Muscle layer of duodenum (tissue), 2 donors: ENCODE measurements at regions not wholly inside any gene's neighbourhood (a gene's known extent, or its start where the extent isn't known, plus 50 kb on each side); places are given as distances from the start of the nearest gene placed in this dataset.

Experiments
- H3K27ac ChIP-seq: one replicate; pipeline ENCODE4 v1.7.0; 2013; ENCODE audit warnings: mild to moderate bottlenecking, low read length
- H3K27me3 ChIP-seq: one replicate; pipeline ENCODE4 v1.7.0; 2013; ENCODE audit warnings: low read depth, mild to moderate bottlenecking, control low read depth, low read length
- H3K36me3 ChIP-seq, 2 donors: one replicate each; pipeline ENCODE4 v1.7.0; 2013; ENCODE audit warnings: low read length in 2 of 2, control low read depth in 1 of 2, mild to moderate bottlenecking in 1 of 2; ENCODE audit not compliant: insufficient read depth in 2 of 2, control insufficient read depth in 1 of 2
- H3K4me1 ChIP-seq, 2 donors: one replicate each; pipeline ENCODE4 v1.7.0; 2013; ENCODE audit warnings: low read length in 2 of 2, mild to moderate bottlenecking in 2 of 2, control low read depth in 1 of 2, moderate library complexity in 1 of 2; ENCODE audit not compliant: insufficient read depth in 2 of 2, control insufficient read depth in 1 of 2
- H3K4me3 ChIP-seq, 2 donors: one replicate each; pipeline ENCODE4 v1.7.0; 2013; ENCODE audit warnings: low read length in 2 of 2, low read depth in 1 of 2, mild to moderate bottlenecking in 1 of 2
- H3K9me3 ChIP-seq, 2 donors: one replicate each; pipeline ENCODE4 v1.7.0; 2013; ENCODE audit warnings: low read length in 2 of 2, control low read depth in 1 of 2, mild to moderate bottlenecking in 1 of 2; ENCODE audit not compliant: control insufficient read depth in 1 of 2
- donor health status: healthy.

DNA sequence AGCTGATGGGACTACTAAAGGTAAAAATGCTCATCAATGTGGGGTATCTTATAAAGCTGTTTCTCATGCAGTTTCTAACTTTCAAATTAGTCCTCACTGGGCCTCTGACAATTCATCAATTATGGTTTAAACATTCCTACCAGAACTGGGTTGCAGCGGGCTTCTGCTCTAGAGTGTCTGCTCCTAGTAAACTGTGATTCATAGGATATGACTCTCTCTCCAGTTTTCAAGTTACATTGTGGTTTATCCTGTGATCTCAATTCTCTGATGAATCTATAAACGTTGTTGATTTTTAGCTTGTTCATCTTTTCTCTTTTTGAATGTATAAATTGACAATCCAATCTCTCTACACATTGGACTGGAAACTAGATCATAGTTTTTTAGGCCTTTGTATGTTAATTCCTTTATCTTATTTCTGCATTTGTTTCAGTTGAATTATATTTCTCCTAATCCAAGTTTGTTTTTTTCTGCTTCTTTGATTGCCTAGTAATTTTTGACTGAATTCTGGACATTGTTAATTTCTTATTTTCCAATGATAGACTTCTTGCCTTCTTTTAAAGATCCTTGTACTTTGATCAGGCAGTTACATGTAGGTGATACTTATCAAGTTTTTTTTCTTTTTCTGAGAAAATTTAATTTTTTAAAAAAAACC is 822.6 kb downstream of the TLE1 start:
- Histone ChIP-seq H3K9me3 (peaks cover 4 to 11% of the 10 kb centered on the region in 2 donors), H3K27me3 (no peaks in the 10 kb centered on the region), H3K36me3 (no peaks in the 10 kb centered on the region), H3K4me3 (no peak overlapping the region), H3K4me1 (no peaks in the 10 kb centered on the region), H3K27ac (no peak overlapping the region)

DNA sequence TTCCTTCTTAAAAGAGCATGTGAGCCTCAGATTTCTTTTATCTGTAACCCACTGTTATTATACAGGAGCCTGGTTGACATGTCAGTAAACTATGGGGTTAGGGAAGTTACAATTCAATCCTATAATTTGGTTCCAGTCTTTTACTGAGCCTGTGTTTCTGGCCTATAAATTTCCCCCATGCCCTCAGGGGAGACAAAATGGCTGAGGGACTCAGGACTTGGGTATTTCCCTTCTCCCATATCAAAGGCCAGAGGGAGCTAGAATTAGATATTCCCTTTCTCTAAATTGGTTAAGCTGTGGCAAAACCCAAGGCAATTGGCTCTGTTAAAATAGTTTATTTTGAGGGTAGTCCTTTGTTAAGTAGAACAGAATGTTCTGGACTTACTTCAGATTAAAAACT is 823.2 kb downstream of the TLE1 start:
- Histone ChIP-seq H3K9me3 (peaks cover 4 to 11% of the 10 kb centered on the region in 2 donors), H3K4me3 (no peak overlapping the region), H3K4me1 (no peaks in the 10 kb centered on the region), H3K36me3 (no peaks in the 10 kb centered on the region), H3K27ac (no peak overlapping the region), H3K27me3 (no peaks in the 10 kb centered on the region)

DNA sequence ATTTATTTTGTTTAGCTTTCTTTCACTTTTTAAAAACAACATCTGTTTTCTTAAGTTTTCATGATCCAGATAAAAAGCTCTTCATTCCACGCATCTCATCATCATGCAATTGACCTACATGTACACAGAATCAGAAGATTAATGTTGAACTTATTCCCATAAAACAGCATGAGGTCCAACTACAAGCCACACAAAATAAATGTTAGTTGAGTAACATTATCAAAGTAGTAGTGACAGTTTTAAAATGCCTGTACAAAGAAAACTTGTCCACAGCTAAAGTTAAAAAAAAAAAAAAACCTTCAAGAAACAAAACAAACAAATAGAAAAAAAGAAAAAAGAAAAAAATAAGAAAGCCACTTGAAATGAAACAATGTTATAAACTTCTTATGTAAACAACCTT is 846.3 kb downstream of the TLE1 start:
- no peaks in the 10 kb centered on the region for H3K36me3 ChIP-seq
- H3K27me3 ChIP-seq: no peaks in the 10 kb centered on the region
- H3K4me3 ChIP-seq: no peak overlapping the region

DNA sequence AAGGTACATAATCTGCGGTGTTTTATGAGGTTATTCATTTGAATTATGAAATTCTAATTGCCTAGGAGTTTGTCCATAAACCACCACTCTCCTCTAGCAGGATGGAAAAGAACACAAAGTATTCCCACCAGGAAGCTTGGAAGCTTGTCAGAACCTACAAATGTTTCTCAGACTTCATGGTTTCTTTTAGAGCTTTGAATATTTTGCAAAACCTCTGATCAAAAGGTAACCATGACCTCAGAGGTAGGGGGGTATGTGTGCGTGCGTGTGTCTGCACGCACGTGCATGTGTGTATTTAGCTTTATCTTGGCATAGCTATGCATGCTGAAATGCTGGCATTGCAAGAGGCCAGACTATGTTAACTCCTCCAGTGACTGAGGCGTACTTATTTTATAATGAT is 847.0 kb downstream of the TLE1 start:
- H3K4me1 ChIP-seq: no peaks in the 10 kb centered on the region
- no peaks in the 10 kb centered on the region for H3K36me3 ChIP-seq
- no peak overlapping the region for H3K4me3 ChIP-seq
- H3K27ac ChIP-seq: no peak overlapping the region
- no peaks in the 10 kb centered on the region for H3K9me3 ChIP-seq
- H3K27me3 ChIP-seq: no peaks in the 10 kb centered on the region

More for the DNA sequence above, 846.3 kb downstream of the TLE1 start:
- Histone ChIP-seq H3K27ac (no peak overlapping the region), H3K9me3 (no peaks in the 10 kb centered on the region), H3K4me1 (no peaks in the 10 kb centered on the region)

DNA sequence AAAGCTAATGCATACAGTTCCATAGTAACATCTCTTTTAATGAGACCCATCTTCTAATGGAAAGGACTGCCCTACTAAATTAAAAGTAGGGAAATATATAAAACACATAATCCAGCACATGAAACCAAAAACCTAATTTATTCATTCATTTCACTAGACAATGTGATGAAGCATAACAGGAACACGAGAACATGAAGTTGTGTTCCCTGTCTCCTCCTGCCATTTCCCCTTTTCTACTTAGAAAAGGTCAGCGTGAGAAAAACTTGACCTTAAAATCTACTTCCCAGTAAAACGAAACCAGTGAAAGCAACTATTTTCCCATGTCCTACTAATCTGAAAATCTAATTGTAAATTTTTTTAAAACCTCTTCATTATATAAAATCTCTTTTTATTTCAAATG is 847.5 kb downstream of the TLE1 start:
- H3K9me3 ChIP-seq: no peaks in the 10 kb centered on the region
- H3K27me3 ChIP-seq: no peaks in the 10 kb centered on the region
- H3K4me3 ChIP-seq: no peak overlapping the region
- no peaks in the 10 kb centered on the region for H3K36me3 ChIP-seq
- no peaks in the 10 kb centered on the region for H3K4me1 ChIP-seq
- H3K27ac ChIP-seq: no peak overlapping the region

DNA sequence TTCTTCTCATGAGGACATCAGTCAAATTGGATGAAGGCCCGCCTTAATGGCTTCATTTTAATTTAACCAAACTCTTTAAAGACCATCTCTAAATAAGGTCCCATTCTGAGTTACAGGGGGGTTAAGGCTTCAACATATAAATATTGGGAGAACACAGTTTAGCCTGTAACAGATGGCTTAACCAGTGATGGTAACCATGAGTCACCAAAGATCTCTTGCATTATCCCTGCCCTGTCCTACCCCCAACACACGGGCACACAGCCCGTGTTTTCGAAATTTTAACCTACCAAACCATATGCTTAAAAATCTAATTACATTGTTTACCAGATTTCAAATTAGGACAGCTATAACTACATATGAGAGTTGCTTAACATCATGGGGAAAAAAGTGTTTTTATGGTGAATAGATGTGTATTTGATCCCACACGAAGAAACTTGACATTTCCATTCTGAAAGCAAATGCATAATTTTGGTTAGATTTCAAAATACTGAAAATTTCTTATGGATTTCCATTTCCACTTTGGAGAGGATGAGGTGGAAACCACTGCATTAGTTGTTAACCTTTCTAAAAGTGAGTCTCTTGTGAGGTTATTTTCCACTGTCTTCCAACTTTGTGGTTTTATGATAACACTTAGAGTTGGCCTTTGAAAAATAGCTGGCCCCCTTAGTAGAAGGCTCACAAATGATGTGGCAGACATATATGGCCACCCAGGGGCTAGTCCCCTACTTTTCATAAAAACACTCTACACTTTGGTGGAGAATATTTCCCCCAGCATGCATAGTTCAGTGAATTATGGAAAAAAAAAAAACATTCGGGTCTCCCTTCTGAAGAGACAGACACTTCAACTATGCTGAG is 849.3 kb downstream of the TLE1 start:
- H3K4me1 ChIP-seq: no peaks in the 10 kb centered on the region
- no peak overlapping the region for H3K4me3 ChIP-seq
- H3K9me3 ChIP-seq: no peaks in the 10 kb centered on the region
- no peaks in the 10 kb centered on the region for H3K27me3 ChIP-seq
- no peak overlapping the region for H3K27ac ChIP-seq
- no peaks in the 10 kb centered on the region for H3K36me3 ChIP-seq

DNA sequence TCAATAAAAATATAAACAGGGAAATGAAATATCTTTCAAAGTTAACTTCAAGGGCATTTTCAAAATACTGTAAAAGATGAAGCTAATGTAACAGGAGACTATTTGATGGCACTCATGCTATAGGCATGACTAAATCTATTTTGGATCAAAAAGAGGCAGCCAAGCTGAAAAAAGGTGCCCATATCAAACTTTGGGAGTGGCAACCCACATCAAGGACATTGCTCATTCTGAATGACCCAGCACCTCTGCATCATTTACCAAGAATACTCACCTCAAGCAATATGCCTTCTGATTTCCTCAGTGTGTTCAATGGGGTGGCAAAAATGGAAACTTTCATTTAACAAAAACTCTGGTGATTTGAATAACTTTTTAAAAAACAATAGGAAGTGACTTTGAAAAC is 853.3 kb downstream of the TLE1 start:
- Histone ChIP-seq H3K9me3 (no peaks in the 10 kb centered on the region), H3K4me3 (no peak overlapping the region), H3K27ac (no peak overlapping the region), H3K36me3 (no peaks in the 10 kb centered on the region), H3K27me3 (no peaks in the 10 kb centered on the region), H3K4me1 (no peaks in the 10 kb centered on the region)

DNA sequence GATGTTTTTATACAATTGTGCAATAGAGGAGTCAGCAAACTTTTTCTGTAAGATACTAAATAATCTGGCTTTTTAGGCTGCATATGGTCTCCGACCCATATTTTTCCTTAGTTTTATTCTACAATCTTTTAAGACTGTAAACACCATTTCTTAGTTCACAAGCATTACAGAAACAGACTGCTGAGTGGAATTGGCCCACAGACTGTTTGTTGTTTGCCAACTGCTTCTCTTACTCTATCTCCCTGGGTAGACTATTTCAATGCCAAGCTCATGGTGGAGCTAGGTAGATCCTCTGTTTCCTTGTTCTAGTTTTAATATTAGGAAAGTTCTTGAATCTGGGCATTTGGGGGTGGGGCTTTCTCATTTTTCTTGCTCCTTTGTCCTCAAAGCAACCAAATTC is 857.6 kb downstream of the TLE1 start:
- Histone ChIP-seq H3K4me1 (no peaks in the 10 kb centered on the region), H3K27ac (no peak overlapping the region), H3K27me3 (no peaks in the 10 kb centered on the region), H3K36me3 (no peaks in the 10 kb centered on the region), H3K4me3 (no peak overlapping the region), H3K9me3 (no peaks in the 10 kb centered on the region)

DNA sequence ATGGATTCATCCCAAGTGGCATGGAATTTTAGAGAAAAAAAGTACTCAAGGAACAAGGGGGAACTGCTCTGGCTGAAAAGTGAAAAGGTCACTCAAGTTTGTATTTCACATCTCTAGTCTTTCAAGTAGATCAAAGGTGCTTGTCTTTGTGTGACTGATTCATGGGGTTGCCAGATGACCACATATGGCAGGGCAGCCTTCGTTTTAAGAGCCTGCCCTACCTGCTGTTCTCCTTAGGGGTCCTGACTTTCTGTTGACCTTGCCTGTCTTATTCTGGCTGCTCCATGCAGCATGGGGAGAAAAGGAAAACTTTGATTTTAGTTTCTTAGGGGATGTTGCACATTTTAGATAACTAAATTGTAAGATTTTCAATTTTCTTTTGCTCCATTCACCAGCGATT is 877.7 kb downstream of the TLE1 start:
- Histone ChIP-seq H3K27me3 (no peaks in the 10 kb centered on the region), H3K36me3 (no peaks in the 10 kb centered on the region), H3K27ac (no peak overlapping the region), H3K4me3 (no peak overlapping the region), H3K9me3 (no peaks in the 10 kb centered on the region), H3K4me1 (no peaks in the 10 kb centered on the region)

DNA sequence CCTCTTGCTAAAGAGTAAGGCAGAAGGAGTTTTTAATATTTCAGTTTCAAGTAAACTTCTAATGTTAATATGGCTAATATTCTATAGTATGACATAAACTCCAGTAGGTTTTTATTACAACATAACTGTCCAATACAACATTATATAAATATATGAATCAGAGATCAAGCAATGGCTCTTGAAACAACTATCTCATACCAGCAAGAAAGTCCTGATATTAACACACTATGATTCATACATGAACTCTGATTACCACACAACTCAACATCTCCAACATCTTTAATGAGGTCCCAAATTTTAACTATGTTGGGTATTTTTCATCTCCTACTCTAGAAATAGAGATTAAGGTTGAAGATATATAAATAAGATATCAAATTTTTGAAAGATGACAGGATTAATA is 878.3 kb downstream of the TLE1 start:
- Histone ChIP-seq H3K27me3 (no peaks in the 10 kb centered on the region), H3K27ac (no peak overlapping the region), H3K4me3 (no peak overlapping the region), H3K36me3 (no peaks in the 10 kb centered on the region), H3K9me3 (no peaks in the 10 kb centered on the region), H3K4me1 (peaks cover 0 to 2% of the 10 kb centered on the region in 2 donors)

DNA sequence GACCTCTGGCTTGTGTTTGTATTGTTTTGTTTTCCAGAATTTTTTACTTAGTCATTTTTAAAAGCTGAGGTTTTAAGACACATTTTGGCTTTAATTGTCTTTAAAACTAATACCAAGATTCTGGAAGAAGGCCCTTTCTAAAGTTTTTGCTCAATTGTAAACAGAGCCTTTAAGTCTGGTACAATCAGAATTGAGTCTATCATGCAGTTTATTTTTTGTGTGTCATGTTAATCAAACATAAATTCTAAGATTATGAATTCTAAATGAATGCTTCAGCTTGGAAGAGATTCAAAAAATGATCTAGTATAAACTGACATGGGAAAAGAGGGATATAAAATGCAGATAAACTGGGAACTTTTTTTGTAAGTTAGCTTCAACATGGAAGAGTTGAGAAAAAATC is 882.7 kb downstream of the TLE1 start:
- H3K9me3 ChIP-seq: no peaks in the 10 kb centered on the region
- no peak overlapping the region for H3K27ac ChIP-seq
- peaks cover 0 to 2% of the 10 kb centered on the region in 2 donors for H3K4me1 ChIP-seq
- H3K36me3 ChIP-seq: no peaks in the 10 kb centered on the region
- H3K27me3 ChIP-seq: no peaks in the 10 kb centered on the region
- no peak overlapping the region for H3K4me3 ChIP-seq
